Spleen (tissue), 7 donors: ENCODE measurements at regions not wholly inside any gene's neighbourhood (a gene's known extent, or its start where the extent isn't known, plus 50 kb on each side); places are given as distances from the start of the nearest gene placed in this dataset.

ENCODE experiments used
- POLR2A ChIP-seq, 3 donors: fragments of 450-650 bp; IDR thresholded peaks; one replicate each; pipeline ENCODE4 v1.5.1; 2017; ENCODE audit warnings: antibody characterized with exemption in 3 of 3, mild to moderate bottlenecking in 1 of 3
- POLR2AphosphoS5 ChIP-seq, 3 donors: sonication (generic); formaldehyde crosslinking; IDR thresholded peaks; one replicate each; pipeline ENCODE4 v1.5.1; 2017; ENCODE audit warnings: antibody characterized with exemption in 3 of 3
- TF ChIP-seq, protein P1 (sequence below), 11 experiments: fragments of 200-600 bp in 7 of 11; fragments of 450-650 bp in 4 of 11; sonication (generic) in 4 of 11; IDR thresholded peaks in 8 of 11; conservative IDR thresholded peaks in 3 of 11; 1 replicate in 7 of 11; 2 replicates in 4 of 11; pipeline versions ENCODE4 v1.4.0 to v1.8.0; 2016 to 2021; ENCODE audit warnings: antibody characterized with exemption in 11 of 11, inconsistent platforms in 4 of 11, mild to moderate bottlenecking in 1 of 11
- donor health status: DM: no; HTN: no; CAD: no; lungs with moderate emphysema.
- donor health status: DM: no; HTN: no; CAD: no.
- donor health status: DM: no; HTN: no; CAD: no.

DNA sequence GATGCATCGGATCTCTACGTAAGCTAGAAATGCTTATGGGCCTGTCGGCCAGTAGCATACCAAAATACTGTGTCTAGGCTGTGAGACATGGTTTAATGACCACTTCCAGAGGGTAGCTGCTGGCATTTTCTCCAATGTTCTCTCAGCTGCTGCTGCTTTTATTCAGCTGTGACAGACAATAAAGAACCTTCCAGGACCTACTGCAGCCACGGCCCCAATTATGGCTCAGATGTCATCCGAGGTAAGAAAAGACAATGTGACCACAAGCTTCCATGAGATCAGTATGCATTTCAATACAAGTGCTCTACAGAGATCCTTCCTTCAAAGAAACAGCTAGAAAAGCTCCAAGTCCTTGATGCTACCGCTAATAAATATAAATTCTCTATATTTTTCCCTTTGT, 256.2 kb downstream of the SDHAF3 start:
- TF ChIP-seq, protein P1, sequence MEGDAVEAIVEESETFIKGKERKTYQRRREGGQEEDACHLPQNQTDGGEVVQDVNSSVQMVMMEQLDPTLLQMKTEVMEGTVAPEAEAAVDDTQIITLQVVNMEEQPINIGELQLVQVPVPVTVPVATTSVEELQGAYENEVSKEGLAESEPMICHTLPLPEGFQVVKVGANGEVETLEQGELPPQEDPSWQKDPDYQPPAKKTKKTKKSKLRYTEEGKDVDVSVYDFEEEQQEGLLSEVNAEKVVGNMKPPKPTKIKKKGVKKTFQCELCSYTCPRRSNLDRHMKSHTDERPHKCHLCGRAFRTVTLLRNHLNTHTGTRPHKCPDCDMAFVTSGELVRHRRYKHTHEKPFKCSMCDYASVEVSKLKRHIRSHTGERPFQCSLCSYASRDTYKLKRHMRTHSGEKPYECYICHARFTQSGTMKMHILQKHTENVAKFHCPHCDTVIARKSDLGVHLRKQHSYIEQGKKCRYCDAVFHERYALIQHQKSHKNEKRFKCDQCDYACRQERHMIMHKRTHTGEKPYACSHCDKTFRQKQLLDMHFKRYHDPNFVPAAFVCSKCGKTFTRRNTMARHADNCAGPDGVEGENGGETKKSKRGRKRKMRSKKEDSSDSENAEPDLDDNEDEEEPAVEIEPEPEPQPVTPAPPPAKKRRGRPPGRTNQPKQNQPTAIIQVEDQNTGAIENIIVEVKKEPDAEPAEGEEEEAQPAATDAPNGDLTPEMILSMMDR (IDR thresholded peaks at IDR 0.05 in 8 of 11, conservative IDR thresholded peaks at IDR 0.05 in 3 of 11): no peak
- no peak for TF ChIP-seq POLR2A (IDR thresholded peaks at IDR 0.05)
- TF ChIP-seq POLR2AphosphoS5 (IDR thresholded peaks at IDR 0.05): no peak
